HL-60 (cell line): ENCODE measurements at regions not wholly inside any gene's neighbourhood (a gene's known extent, or its start where the extent isn't known, plus 50 kb on each side); places are given as distances from the start of the nearest gene placed in this dataset.

Source experiments
- DNase-seq, 2 experiments: peaks; one replicate each; pipeline ENCODE4 v3.0.0-alpha.2; 2010 to 2020; ENCODE audit warnings: low read depth in 1 of 2, low spot score in 1 of 2
- H3K27ac ChIP-seq: fragments of 250-450 bp; sonication (Bioruptor Pico); replicated peaks from 2 replicates; pipeline ENCODE4 v1.5.1; 2020; ENCODE audit warnings: mild to moderate bottlenecking, moderate library complexity
- H3K27me3 ChIP-seq: fragments of 250-450 bp; sonication (Bioruptor Pico); 2 replicates; pipeline ENCODE4 v1.5.1; 2021; ENCODE audit warnings: mild to moderate bottlenecking, moderate library complexity; ENCODE audit not compliant: insufficient read depth, poor library complexity, severe bottlenecking
- H3K4me3 ChIP-seq: replicated peaks from 2 replicates; pipeline ENCODE4 v1.5.1; 2011; ENCODE audit warnings: mild to moderate bottlenecking, control low read depth, low read length; ENCODE audit not compliant: insufficient read depth
- CTCF ChIP-seq: IDR thresholded peaks from one replicate; pipeline ENCODE4 v1.5.1; 2011; ENCODE audit warnings: low read length, control low read depth, inconsistent platforms; ENCODE audit not compliant: insufficient read depth
- GABPA ChIP-seq: IDR thresholded peaks from 2 replicates; pipeline ENCODE4 v1.6.1; 2012; ENCODE audit warnings: low read depth
- POLR2AphosphoS5 ChIP-seq: IDR thresholded peaks from 2 replicates; pipeline ENCODE4 v1.6.1; 2012; ENCODE audit warnings: low read depth
- REST ChIP-seq: IDR thresholded peaks from 2 replicates; pipeline ENCODE4 v1.6.1; 2012; ENCODE audit warnings: low read depth; ENCODE audit not compliant: insufficient replicate concordance
- SPI1 ChIP-seq: IDR thresholded peaks from 2 replicates; pipeline ENCODE4 v1.6.1; 2012; ENCODE audit warnings: low read depth, mild to moderate bottlenecking, borderline replicate concordance

- TF ChIP-seq CTCF (no peak), GABPA (no peak), SPI1 (no peak), POLR2AphosphoS5 (no peak)
- Histone ChIP-seq H3K27ac (no peak overlapping the region), H3K4me3 (no peak overlapping the region), H3K27me3 (no peaks in the 10 kb centered on the region)
- no peak for DNase-seq
Observed at GRCh38 chr20:23203951-23204730, 118.0 kb upstream of the CD93 start.

GRCh38 chr20:23203310-23203709, 117.2 kb upstream of the CD93 start:
- no peak for TF ChIP-seq GABPA
- TF ChIP-seq REST: no peak
- no peak for TF ChIP-seq SPI1
- TF ChIP-seq CTCF: no peak
- no peak for TF ChIP-seq POLR2AphosphoS5
- no peak for DNase-seq
- Histone ChIP-seq H3K27me3 (no peaks in the 10 kb centered on the region), H3K4me3 (no peak overlapping the region), H3K27ac (no peak overlapping the region)

DNA sequence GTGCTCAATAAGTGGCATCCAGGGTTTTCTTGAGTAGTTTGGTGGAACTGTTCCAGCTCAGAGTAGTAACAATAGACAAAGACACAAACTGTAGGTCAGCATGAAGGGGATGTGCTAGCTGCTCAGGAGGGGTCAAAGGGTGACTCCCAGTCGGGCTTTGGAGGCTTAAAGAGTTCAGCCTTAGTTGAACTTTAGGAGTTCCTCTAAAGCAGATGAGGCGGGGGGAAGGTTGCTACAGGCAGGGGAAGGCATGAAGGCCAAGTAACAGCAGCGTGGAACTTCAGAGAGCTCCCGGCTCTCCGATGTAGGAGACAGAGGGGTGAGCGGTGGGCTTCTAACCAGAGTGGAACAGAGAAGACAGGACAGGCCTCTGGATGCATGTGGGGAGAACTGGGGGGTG, 115.5 kb upstream of the CD93 start:
- Histone ChIP-seq H3K27me3 (no peaks in the 10 kb centered on the region), H3K27ac (no peak overlapping the region), H3K4me3 (no peak overlapping the region)
- TF ChIP-seq SPI1 (no peak), POLR2AphosphoS5 (no peak), REST (no peak), CTCF (no peak), GABPA (no peak)
- DNase-seq: no peak

DNA sequence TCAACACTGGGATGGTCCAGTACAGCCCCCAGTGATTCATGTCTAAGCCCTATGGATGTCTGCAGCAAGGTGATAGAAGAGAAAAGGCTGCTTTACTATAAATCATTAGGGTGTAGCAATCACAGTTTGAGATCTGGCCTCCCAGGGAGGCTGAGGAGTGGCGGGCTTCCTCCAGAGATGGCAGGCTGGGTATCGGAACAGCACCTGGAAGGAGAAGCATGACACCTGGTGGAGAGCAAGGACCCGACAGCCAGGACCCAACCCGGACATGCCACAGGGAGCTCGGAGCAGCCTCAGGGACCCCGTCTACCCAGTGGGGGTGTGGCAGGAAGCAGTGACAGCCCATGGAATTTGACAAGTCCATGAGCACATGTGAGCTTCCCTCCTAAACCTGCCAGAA, 114.8 kb upstream of the CD93 start:
- Histone ChIP-seq H3K4me3 (no peak overlapping the region), H3K27ac (no peak overlapping the region), H3K27me3 (no peaks in the 10 kb centered on the region)
- DNase-seq: no peak
- TF ChIP-seq REST (no peak), SPI1 (no peak), POLR2AphosphoS5 (no peak), GABPA (no peak), CTCF (no peak)
